HG03378 (cell line): ENCODE measurements at regions not wholly inside any gene's neighbourhood (a gene's known extent, or its start where the extent isn't known, plus 50 kb on each side); places are given as distances from the start of the nearest gene placed in this dataset.
A peak's percentile ranks its signal among the peaks of the same experiment; 100 is the strongest.
"Not testable (repeated sequence)": the region's sequence is repeated elsewhere in the genome, so short reads cannot be mapped to it uniquely, and the experiment has no call there.

ENCODE experiments used
- ATAC-seq: cut with Tn5 transposase; IDR thresholded peaks from one replicate; pipeline ENCODE4 v1.9.1; 2021; ENCODE audit warnings: mild to moderate bottlenecking, moderate library complexity; ENCODE audit not compliant: unreplicated experiment

DNA sequence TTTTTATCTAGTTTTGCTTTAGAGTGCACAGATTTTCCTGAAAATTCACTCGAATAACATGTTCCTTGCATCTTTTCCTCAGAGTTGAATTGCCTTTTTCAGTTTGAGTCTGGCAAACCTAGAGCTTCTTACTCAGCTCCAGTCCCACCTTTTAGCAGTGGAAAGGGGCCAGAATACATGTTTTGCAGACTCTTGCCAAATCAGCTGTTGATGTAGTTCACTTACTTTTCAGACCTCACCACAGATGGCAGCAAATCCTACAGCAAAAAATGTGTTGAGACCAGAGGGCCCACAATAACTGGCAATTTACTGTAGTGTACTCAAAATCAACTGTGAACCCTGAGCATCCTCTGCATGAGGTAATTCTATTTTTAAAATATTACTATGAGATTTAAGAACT, 545.2 kb upstream of the ACO1 start:
- ATAC-seq: no peak

DNA sequence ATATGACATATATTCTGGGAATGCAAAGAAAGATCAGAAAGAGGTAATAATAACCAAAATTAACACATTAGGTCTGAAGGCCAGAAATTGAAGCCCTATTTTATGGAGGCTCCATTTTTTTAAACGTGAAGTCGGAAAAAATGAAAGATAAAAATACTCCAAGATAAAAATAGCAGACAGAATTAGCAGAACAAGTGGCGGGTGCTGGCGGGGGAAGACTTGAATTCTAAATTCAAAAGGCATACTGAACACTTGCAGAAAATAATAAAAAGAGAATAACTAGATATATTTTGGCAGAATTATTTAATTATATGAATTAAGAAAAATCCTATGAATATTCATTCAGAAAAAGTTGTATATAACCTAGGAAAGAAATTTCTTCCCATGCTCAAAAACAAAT, 543.7 kb upstream of the ACO1 start:
- ATAC-seq: no peak

DNA sequence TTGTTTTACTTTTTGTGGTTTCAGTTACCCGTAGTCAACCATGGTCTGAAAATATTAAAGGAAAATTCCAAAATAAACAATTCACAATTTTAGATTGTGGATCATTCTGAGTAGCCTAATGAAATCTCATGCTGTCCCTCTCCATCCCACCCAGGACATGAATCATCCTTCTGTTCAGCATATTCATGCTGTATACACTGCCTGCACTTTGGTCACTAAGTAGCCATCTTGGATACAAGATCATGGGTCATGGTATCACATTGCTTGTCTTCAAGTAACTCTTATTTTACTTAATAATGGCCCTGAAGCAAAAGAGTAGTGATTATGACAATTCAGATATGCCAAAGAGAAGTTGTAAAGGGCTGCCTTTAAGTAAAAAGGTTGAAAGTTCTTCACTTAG, 536.5 kb upstream of the ACO1 start:
- ATAC-seq: no peak

DNA sequence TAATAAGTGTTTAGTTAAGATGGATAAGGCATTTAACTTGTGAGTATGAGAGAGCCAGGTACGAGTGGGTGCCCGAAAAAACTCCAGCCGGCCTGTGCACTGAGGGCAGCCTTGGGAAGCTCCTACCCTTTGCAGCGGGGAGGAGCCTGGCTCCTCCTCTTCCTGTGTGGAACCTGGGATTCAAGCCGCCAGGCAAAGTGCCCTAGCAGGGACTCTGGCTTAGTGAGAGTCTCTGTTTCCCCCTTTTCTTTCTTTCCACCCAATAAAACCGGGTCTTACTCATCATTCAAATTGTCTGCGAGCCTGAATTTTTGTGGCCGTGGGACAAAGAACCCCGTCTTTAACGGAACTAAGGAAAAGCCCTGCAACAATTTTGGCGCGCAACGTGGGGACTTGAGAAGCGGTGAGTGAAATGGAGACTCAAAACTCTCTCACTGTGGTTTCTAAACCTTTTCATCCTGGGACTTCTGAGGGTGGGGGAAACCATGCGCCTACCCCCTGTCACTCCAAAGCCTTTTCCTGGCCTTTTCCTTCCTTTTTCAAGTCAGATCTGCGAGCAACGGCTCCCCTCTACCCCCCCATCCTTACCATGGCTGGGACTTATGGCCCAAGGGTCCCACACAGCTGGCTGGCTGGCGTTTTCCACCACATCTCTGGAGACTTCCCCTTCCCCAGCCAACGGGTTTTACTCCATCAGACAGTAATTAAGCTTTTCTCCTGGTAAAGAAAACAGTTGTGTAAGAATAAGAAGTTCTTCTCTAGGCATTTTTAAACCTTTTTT, 535.7 kb upstream of the ACO1 start:
- ATAC-seq: no peak

- no peak for ATAC-seq
These were observed 530.3 kb upstream of the ACO1 start for GRCh38 chr9:31854187-31854586.

GRCh38 chr9:31868830-31869229, 515.6 kb upstream of the ACO1 start:
- no peak for ATAC-seq

DNA sequence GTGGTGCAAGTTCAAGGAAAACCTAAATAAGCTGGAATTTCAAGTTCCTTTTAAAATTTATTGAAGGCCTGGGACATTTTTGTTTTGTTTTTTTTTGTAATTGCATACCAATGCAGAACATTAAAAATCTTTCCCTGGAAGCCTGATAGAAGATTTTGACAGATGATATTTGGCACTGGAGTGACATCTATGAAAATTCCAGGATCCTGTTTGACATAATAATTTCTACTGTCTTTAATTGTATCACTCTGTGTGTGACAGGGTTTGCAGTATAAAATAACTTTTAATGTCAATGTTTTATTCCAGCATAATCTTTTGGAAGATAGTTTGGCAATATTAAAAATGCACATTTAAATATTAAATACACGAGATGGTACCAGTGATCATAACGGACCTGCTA, 514.2 kb upstream of the ACO1 start:
- no peak for ATAC-seq

DNA sequence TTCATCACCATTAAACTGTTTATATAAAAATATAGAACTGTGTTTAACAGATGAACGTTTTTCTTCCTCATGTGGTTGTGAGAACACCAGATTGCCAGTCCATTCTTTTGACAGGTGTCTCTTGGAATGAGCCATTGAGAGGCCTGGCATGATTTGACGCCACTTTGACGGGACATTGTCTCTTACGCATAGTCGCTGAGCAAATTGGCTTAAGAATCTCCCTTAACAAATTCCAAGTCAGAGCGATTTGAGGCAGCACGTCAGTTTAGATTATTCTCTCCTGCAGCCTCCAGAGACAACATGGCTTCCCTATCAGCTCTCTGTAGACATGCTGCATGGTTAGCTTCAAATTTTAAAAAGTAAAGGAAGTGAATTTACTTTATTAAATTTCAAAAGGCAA, 510.7 kb upstream of the ACO1 start:
- ATAC-seq: no peak

- ATAC-seq: no peak
These were observed 490.4 kb upstream of the ACO1 start for GRCh38 chr9:31894008-31894407.

- ATAC-seq: peak; percentile 66
These were observed 476.1 kb upstream of the ACO1 start for GRCh38 chr9:31908158-31908890.

- no peak for ATAC-seq
These were observed 475.5 kb upstream of the ACO1 start for GRCh38 chr9:31908891-31909480.

GRCh38 chr9:31912636-31913035, 471.8 kb upstream of the ACO1 start:
- ATAC-seq: no peak

DNA sequence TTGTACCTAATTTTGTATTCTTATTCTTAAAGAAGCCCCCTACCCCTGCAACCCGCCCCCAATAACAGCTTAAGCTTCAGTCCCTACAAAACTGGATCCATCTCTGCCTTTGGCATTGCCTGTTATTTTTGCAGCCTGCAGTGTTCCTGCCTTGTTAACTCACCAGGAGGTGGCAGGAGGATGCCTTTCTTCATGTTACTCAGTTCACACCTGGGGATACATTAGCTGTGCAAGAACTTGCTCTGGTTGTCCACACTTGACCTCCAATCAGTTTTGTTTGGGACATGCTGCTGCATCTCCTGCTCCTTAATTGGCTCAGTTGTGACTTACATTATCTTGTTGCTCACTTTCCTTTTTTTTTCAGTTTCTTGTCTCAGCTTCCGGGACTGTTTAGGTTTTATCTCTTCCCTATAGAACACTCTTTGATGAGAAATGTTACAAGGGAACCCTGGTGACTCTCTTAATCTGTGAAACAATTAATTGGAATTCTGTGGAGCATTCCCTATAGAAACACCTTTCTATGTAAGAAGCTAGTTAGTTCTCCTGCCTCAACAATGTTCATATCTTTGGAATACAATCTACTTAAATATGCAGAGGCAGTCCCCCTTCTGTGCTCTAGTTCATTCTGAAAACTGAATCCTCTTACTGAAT, 467.7 kb upstream of the ACO1 start:
- no peak for ATAC-seq

- not testable (repeated sequence) for ATAC-seq
These were observed 446.7 kb upstream of the ACO1 start for GRCh38 chr9:31937737-31938136.

DNA sequence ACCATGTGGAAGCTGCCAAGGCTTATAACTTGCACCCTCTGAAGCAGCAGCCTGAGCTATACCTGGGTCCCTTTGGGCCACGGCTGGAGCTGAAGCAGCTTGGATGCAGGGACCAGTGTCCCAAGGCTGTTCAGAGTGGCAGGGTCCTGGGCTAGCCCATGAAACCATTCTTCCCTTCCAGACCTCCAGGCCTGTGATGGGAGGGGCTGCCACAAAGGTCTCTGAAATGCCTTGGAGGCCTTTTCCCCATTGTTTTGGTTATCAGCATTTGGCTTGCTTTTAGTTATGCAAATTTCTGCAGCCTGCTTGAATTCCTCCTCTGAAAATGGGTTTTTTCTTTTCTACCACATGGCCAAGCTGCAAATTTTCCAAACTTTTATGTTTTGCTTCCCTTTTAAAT, 433.7 kb upstream of the ACO1 start:
- ATAC-seq: no peak

- no peak for ATAC-seq
These were observed 425.9 kb upstream of the ACO1 start for GRCh38 chr9:31958572-31958971.

- no peak for ATAC-seq
These were observed 414.9 kb upstream of the ACO1 start for GRCh38 chr9:31969552-31969951.

- no peak for ATAC-seq
These were observed 400.5 kb upstream of the ACO1 start for GRCh38 chr9:31983895-31984294.

DNA sequence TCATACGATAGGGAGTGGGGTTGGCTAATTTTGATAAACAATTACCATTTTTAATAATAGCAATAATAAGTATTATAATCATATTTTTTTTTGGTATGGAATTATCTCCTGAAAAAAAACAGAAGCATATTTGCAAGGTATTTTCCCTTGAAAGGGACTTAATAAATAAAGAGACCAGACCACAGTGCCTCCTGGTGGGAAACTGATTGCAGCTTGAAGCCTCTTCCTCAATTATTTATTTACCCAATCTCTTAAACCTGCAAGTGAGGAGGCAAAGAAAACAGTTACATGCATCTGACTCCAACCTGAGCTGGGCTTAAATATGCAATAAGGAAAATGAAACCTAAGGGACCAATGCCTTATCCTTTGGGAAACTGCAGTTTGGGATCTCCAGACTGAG, 388.1 kb upstream of the ACO1 start:
- no peak for ATAC-seq

DNA sequence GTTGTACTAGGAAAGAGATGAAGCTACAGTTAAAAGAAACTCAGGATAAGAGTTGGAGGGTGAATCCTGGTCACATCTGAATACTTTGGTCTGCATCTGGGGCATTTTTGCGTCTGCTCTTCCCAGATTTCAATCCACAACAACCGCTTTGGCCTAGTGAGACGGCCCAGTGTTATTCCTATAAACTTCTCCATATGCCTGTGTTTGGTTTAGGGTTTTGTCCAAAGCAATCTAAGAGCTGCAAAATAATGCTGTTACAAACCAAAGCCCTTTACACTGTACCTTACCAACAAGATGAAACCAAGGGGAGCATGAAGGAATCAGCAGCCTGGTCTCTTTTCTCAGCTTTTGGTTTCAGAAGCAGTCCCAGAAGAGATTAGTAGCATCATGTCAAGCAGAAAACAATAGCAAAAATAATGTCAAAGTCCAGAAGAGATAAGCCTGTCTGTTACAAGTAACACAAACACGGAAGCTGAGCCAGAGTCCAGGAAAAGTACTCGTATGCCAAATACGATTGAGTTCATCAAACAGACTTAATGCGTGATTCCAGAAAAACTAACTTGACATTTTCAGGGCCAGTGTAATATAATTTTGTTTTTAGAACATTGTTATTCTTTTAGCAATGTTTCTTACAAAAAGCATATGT, 379.9 kb upstream of the ACO1 start:
- ATAC-seq: no peak

GRCh38 chr9:32010322-32010721, 374.1 kb upstream of the ACO1 start:
- no peak for ATAC-seq
